Glutamatergic neuron (in vitro differentiated cells): ENCODE measurements at regions not wholly inside any gene's neighbourhood (a gene's known extent, or its start where the extent isn't known, plus 50 kb on each side); places are given as distances from the start of the nearest gene placed in this dataset.

Experiments
- DNase-seq: peaks from one replicate; pipeline ENCODE4 v3.0.0; 2022
- H3K27ac Mint-ChIP-seq: one replicate; pipeline ENCODE4 v1.8.0; 2020; ENCODE audit warnings: mild to moderate bottlenecking, mixed read lengths, inconsistent platforms; ENCODE audit not compliant: unreplicated experiment
- H3K27me3 Mint-ChIP-seq: one replicate; pipeline ENCODE4 v1.8.0; 2020; ENCODE audit warnings: mild to moderate bottlenecking, moderate library complexity, mixed read lengths, inconsistent platforms; ENCODE audit not compliant: unreplicated experiment
- H3K36me3 Mint-ChIP-seq: one replicate; pipeline ENCODE4 v1.8.0; 2020; ENCODE audit warnings: mild to moderate bottlenecking, mixed read lengths, inconsistent platforms; ENCODE audit not compliant: unreplicated experiment
- H3K4me1 Mint-ChIP-seq: one replicate; pipeline ENCODE4 v1.8.0; 2020; ENCODE audit warnings: mild to moderate bottlenecking, low read depth, mixed read lengths, inconsistent platforms; ENCODE audit not compliant: unreplicated experiment
- H3K4me3 Mint-ChIP-seq: one replicate; pipeline ENCODE4 v1.8.0; 2020; ENCODE audit warnings: mild to moderate bottlenecking, mixed read lengths, inconsistent platforms; ENCODE audit not compliant: unreplicated experiment
- H3K9me3 Mint-ChIP-seq: one replicate; pipeline ENCODE4 v1.8.0; 2020; ENCODE audit warnings: mild to moderate bottlenecking, moderate library complexity, mixed read lengths, inconsistent platforms; ENCODE audit not compliant: unreplicated experiment
- CTCF ChIP-seq: fragments of 200-600 bp; sonication (generic); IDR thresholded peaks from one replicate; pipeline ENCODE4 v1.5.0; 2021; ENCODE audit not compliant: partially characterized antibody, unreplicated experiment

GRCh38 chr6:4582506-4583417, 193.4 kb upstream of the CDYL start:
- no peak for DNase-seq
- Mint-ChIP-seq H3K27ac (no peak overlapping the region), H3K27me3 (no peaks in the 10 kb centered on the region), H3K36me3 (no peaks in the 10 kb centered on the region), H3K4me1 (no peaks in the 10 kb centered on the region), H3K9me3 (peaks cover 2% of the 10 kb centered on the region), H3K4me3 (no peak overlapping the region)
- TF ChIP-seq CTCF, result no peak

- Mint-ChIP-seq H3K27me3 (no peaks in the 10 kb centered on the region), H3K4me1 (no peaks in the 10 kb centered on the region), H3K9me3 (no peaks in the 10 kb centered on the region), H3K27ac (no peak overlapping the region), H3K36me3 (no peaks in the 10 kb centered on the region), H3K4me3 (no peak overlapping the region)
- no peak for TF ChIP-seq CTCF
- no peak for DNase-seq
Observed at GRCh38 chr6:4581468-4582385, 194.5 kb upstream of the CDYL start.

DNA sequence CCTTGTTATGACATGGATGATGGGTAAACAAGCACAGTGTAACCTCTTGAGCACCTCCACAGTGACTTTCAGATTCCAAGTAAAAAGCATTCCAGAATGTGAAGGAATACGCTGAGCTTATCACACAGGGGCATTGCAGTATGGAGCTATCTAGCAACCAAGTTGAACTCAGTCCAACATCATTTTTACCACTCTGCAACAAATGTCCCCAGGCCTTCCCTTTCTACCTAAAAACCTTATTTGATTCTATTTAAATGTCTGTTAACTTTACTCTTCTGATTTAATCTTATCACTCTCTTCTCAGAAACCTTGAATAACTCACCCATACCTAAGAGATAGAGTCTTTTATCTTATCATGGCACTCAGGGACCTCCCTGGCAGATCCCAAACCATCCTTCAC, 195.8 kb upstream of the CDYL start:
- Mint-ChIP-seq H3K27ac (no peak overlapping the region), H3K27me3 (no peaks in the 10 kb centered on the region), H3K4me1 (no peaks in the 10 kb centered on the region), H3K36me3 (peaks cover 5% of the 10 kb centered on the region), H3K4me3 (no peak overlapping the region), H3K9me3 (no peaks in the 10 kb centered on the region)
- no peak for DNase-seq
- no peak for TF ChIP-seq CTCF

GRCh38 chr6:4577406-4577805, 198.8 kb upstream of the CDYL start:
- no peak for DNase-seq
- H3K9me3 Mint-ChIP-seq, result no peaks in the 10 kb centered on the region
- H3K36me3 Mint-ChIP-seq, result peaks cover 5% of the 10 kb centered on the region
- H3K4me3 Mint-ChIP-seq, result no peak overlapping the region
- TF ChIP-seq CTCF, result no peak
- no peaks in the 10 kb centered on the region for H3K27me3 Mint-ChIP-seq
- H3K4me1 Mint-ChIP-seq, result no peaks in the 10 kb centered on the region
- no peak overlapping the region for H3K27ac Mint-ChIP-seq

DNA sequence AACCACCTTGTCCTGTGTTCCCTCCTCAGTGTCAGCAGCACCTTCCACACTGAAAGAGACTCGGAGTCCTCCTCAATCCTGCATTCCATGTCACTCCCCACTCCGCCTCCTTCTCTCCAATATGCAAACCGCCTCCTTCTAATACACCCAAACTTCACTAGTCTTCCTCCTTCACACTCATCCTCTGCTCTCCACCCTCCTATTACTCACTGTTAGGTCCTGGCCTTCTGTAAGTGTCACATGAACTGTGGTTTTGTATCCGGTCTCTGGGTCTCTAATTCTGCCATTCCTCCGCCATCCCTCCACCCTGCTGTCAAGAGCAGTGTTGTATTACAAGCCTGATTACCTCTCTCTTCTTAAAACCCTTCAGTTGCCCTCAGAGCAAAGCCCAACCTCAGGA, 200.5 kb upstream of the CDYL start:
- Mint-ChIP-seq H3K27me3 (no peaks in the 10 kb centered on the region), H3K4me1 (no peaks in the 10 kb centered on the region), H3K4me3 (no peak overlapping the region), H3K27ac (no peak overlapping the region), H3K36me3 (peaks cover 15% of the 10 kb centered on the region), H3K9me3 (peaks cover 3% of the 10 kb centered on the region)
- DNase-seq, result no peak
- TF ChIP-seq CTCF, result no peak
